ENCODE measurements at regions not wholly inside any gene's neighbourhood (a gene's known extent, or its start where the extent isn't known, plus 50 kb on each side); places are given as distances from the start of the nearest gene placed in this dataset.

DNA sequence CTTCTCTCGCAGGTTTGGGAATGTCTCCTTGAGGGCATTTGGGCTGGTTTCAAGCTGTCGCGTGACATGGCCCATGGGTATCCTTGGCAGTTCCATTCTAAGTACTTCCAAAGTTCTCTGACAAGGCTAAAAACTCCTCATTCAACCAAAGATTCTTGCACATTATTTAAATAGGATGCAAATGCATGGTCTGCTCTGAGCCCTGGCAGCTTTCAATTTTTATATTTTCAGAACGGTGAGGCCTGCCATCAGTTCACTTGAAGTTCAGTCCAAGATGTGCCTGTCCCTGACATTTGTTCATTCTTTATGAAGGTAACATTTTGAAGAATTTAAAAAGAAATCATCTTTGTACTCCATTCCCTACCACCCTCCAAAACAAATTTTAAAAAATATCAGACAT lies 160.0 kb downstream of the KCNA5 start:
- intact Hi-C loops (cut with micrococcal nuclease), result no loop called here
- Mint-ChIP-seq H3K36me3 (no peaks in the 10 kb centered on the region), H3K27ac (no peak overlapping the region), H3K9me3 (peaks cover 0 to 8% (median 1%) of the 10 kb centered on the region in 8 donors), H3K27me3 (peaks cover 8 to 13% of the 10 kb centered on the region in 2 donors), H3K4me3 (no peak overlapping the region), H3K4me1 (no peaks in the 10 kb centered on the region)
- Histone ChIP-seq H3K4me3 (ENCODE audit: low read length in 2 of 2) (no peak overlapping the region), H3K27me3 (ENCODE audit: insufficient read depth, low read length) (no peaks in the 10 kb centered on the region), H3K36me3 (ENCODE audit: insufficient read depth, low read length) (no peaks in the 10 kb centered on the region), H3K4me1 (ENCODE audit: insufficient read depth, low read length) (no peaks in the 10 kb centered on the region), H3K27ac (ENCODE audit: low read depth, low read length) (no peak overlapping the region), H3K9me3 (ENCODE audit: control insufficient read depth in 1 of 2, low read length in 2 of 2) (no peaks in the 10 kb centered on the region)
- DNase-seq, result no peak
- POLR2A ChIA-PET (ENCODE audit: partially characterized antibody), result no interaction called here
- CTCF ChIA-PET (ENCODE audit: partially characterized antibody), result no interaction called here

DNA sequence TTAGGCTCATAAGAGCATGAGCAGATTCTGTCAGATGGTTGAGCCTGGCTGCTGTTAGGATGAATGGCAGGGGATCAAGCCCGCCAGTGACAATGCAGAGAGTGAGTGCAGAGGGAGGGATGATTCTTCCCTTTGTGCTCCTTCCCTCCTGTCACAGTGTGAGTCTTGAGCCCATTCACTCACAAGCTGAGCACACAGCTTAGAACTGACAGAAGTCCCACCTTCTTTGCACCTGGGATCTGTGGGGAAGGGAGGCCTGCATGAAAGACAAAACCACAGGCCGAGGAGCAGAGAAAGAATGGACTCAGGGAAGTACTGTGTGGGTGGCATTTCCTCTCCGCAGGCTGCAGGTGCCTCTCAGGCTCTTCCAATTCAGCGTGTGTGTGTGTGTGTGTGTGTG lies 160.6 kb downstream of the KCNA5 start:
- Mint-ChIP-seq H3K4me1 (no peaks in the 10 kb centered on the region), H3K4me3 (no peak overlapping the region), H3K36me3 (no peaks in the 10 kb centered on the region), H3K27me3 (peaks cover 8 to 11% of the 10 kb centered on the region in 2 donors), H3K27ac (no peak overlapping the region), H3K9me3 (peaks cover 0 to 8% (median 1%) of the 10 kb centered on the region in 8 donors)
- H3K4me1 ChIP-seq (ENCODE audit: insufficient read depth, low read length), result no peaks in the 10 kb centered on the region
- no peaks in the 10 kb centered on the region for H3K27me3 ChIP-seq (ENCODE audit: insufficient read depth, low read length)
- POLR2A ChIA-PET (ENCODE audit: partially characterized antibody), result no interaction called here
- H3K9me3 ChIP-seq (ENCODE audit: control insufficient read depth in 1 of 2, low read length in 2 of 2), result no peaks in the 10 kb centered on the region
- intact Hi-C loops (cut with micrococcal nuclease), result no loop called here
- no peak overlapping the region for H3K27ac ChIP-seq (ENCODE audit: low read depth, low read length)
- no peak for DNase-seq
- no peak overlapping the region for H3K4me3 ChIP-seq (ENCODE audit: low read length in 2 of 2)
- H3K36me3 ChIP-seq (ENCODE audit: insufficient read depth, low read length), result no peaks in the 10 kb centered on the region
- CTCF ChIA-PET (ENCODE audit: partially characterized antibody), result no interaction called here

DNA sequence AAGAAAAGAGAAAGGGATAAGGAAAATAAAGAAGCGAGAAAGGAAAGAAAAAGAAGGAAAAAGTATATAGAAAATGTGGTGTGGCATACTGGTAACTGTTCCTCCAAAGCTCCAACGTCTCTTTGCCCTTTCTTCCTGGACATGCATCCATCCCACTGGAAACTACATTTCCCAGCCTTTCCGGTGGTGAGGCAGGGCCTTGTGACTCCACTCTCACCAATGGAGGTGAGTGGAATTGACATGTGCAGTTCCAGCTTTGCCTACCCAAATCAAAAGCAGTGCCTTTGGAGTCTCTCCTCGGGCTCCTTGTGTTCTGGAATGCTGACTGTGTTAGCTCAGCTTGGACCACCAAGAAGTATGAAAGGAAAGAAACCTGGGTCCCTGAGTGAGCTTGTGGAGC lies 161.2 kb downstream of the KCNA5 start:
- Histone ChIP-seq H3K27me3 (ENCODE audit: insufficient read depth, low read length) (no peaks in the 10 kb centered on the region), H3K4me3 (ENCODE audit: low read length in 2 of 2) (no peak overlapping the region), H3K9me3 (ENCODE audit: control insufficient read depth in 1 of 2, low read length in 2 of 2) (no peaks in the 10 kb centered on the region), H3K27ac (ENCODE audit: low read depth, low read length) (no peak overlapping the region), H3K36me3 (ENCODE audit: insufficient read depth, low read length) (no peaks in the 10 kb centered on the region), H3K4me1 (ENCODE audit: insufficient read depth, low read length) (no peaks in the 10 kb centered on the region)
- CTCF ChIA-PET (ENCODE audit: partially characterized antibody), result no interaction called here
- H3K4me1 Mint-ChIP-seq, result no peaks in the 10 kb centered on the region
- intact Hi-C loops (cut with micrococcal nuclease), result no loop called here
- H3K27me3 Mint-ChIP-seq, result peaks cover 5 to 10% of the 10 kb centered on the region in 2 donors
- H3K4me3 Mint-ChIP-seq, result no peak overlapping the region
- no peak for DNase-seq
- H3K36me3 Mint-ChIP-seq, result no peaks in the 10 kb centered on the region
- POLR2A ChIA-PET (ENCODE audit: partially characterized antibody), result no interaction called here
- no peak overlapping the region for H3K27ac Mint-ChIP-seq
- peaks cover 0 to 8% (median 1%) of the 10 kb centered on the region in 8 donors for H3K9me3 Mint-ChIP-seq

DNA sequence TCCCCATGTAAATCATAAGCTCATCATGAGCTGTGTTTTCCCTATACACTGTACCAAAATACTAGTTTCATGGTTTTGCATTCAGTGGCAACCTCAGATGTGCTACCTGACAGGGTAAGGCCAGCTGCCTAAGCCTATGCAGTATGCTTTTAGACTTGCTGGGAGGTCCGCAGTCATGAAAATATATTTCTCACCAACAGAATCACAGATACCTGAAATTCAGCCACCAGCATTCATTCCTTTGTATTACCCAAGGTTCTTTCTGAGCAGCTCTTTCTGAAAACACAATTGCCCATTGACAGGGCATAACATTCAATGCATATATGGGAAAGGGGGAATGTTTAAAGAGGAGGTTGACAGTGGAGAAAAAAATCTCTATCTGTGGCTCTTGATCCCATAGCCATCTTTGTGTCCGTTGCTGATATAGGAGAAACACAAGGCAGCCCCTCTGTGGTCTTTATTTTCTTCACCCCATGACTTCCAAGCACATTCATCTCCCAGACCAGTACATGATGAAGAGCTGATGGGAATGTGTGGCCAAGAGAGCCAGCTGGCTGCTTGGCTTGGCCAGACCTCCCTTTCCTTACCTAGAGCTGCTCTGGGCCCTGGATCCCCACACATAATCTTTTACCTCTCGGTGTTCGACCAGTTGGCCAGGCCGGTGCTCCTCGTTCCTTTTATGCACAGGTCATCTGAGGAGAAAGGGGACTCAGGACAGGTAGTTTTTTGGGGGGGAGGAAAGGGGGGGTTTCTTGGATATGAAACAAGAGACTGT lies 162.9 kb downstream of the KCNA5 start:
- no peaks in the 10 kb centered on the region for H3K4me1 ChIP-seq (ENCODE audit: insufficient read depth, low read length)
- H3K4me3 ChIP-seq (ENCODE audit: low read length in 2 of 2), result no peak overlapping the region
- H3K36me3 ChIP-seq (ENCODE audit: insufficient read depth, low read length), result no peaks in the 10 kb centered on the region
- Mint-ChIP-seq H3K9me3 (peaks cover 0 to 8% (median 2%) of the 10 kb centered on the region in 8 donors), H3K36me3 (no peaks in the 10 kb centered on the region), H3K4me3 (no peak overlapping the region), H3K4me1 (no peaks in the 10 kb centered on the region), H3K27me3 (peaks cover 2 to 7% of the 10 kb centered on the region in 2 donors), H3K27ac (no peak overlapping the region)
- no peaks in the 10 kb centered on the region for H3K27me3 ChIP-seq (ENCODE audit: insufficient read depth, low read length)
- POLR2A ChIA-PET (ENCODE audit: partially characterized antibody), result no interaction called here
- CTCF ChIA-PET (ENCODE audit: partially characterized antibody), result interaction anchor here (1.0 kb wide), 1 partner anchor 14 kb away, joined by 3 read pairs; no protein-coding TSS in a partner anchor
- H3K27ac ChIP-seq (ENCODE audit: low read depth, low read length), result no peak overlapping the region
- no peaks in the 10 kb centered on the region for H3K9me3 ChIP-seq (ENCODE audit: control insufficient read depth in 1 of 2, low read length in 2 of 2)
- DNase-seq, result no peak
- intact Hi-C loops (cut with micrococcal nuclease), result no loop called here

DNA sequence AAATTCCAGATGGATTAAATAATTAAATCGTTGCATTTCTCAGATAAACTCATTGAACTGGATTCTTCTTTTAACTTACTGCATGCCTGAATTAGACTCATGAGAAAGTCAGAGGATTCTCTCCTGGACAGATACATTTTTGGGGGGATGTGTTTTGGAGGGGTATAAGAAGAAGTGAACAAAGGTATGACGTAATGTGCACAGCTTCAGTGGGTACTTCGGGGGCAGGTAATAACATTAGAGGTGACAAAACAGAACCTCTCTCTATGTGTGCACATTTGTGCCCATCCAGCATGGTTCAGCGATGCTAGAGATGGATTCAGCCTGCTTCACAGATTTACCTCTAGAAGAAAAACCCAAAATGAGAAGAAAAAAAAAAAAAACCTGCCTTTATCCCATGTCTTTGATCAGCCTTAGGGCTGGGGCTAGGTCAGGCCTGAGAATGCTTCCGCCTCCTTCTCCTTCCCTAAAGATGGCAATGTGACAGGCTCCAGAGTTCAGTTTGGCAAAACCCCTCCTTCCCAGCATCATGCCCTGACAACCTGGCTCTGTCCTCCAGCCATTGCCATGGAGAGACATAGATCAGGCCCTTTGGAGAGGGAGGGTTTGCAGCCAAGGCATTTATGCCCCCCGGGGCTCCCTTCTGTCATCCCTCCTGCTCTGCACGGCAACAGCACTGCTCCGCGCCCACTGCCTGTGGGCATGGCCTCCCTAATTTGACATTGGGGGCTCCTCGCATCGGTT lies 166.7 kb downstream of the KCNA5 start:
- no peak for DNase-seq
- H3K9me3 ChIP-seq (ENCODE audit: control insufficient read depth in 1 of 2, low read length in 2 of 2), result no peaks in the 10 kb centered on the region
- no peak overlapping the region for H3K27ac ChIP-seq (ENCODE audit: low read depth, low read length)
- CTCF ChIA-PET (ENCODE audit: partially characterized antibody), result no interaction called here
- intact Hi-C loops (cut with micrococcal nuclease), result no loop called here
- H3K4me3 Mint-ChIP-seq, result no peak overlapping the region
- H3K27ac Mint-ChIP-seq, result no peak overlapping the region
- H3K36me3 ChIP-seq (ENCODE audit: insufficient read depth, low read length), result no peaks in the 10 kb centered on the region
- no peaks in the 10 kb centered on the region for H3K36me3 Mint-ChIP-seq
- POLR2A ChIA-PET (ENCODE audit: partially characterized antibody), result no interaction called here
- H3K27me3 Mint-ChIP-seq, result peaks cover 3% of the 10 kb centered on the region in 2 donors
- H3K4me1 Mint-ChIP-seq, result no peaks in the 10 kb centered on the region
- no peaks in the 10 kb centered on the region for H3K4me1 ChIP-seq (ENCODE audit: insufficient read depth, low read length)
- H3K4me3 ChIP-seq (ENCODE audit: low read length in 2 of 2), result no peak overlapping the region
- H3K27me3 ChIP-seq (ENCODE audit: insufficient read depth, low read length), result no peaks in the 10 kb centered on the region
- peaks cover 0 to 5% (median under 1%) of the 10 kb centered on the region in 8 donors for H3K9me3 Mint-ChIP-seq

DNA sequence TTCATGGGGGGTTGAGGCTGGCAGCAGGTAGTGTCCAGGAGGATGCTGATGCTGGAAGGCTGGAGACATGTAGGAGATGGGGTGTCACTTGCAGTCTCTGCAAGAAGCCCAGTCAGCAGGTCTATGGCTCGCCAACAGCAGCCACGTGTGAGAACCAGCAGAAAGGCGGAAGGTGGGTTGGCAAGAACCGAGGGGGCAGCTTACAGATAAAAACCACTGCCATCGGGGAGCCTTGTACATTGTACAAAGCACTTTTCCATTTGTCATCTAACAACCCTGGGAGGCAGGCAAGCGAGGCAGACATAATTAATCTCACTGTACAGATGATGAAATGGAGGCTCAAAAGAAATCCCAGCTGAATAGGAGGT lies 167.2 kb downstream of the KCNA5 start:
- peaks cover 2 to 3% of the 10 kb centered on the region in 2 donors for H3K27me3 Mint-ChIP-seq
- CTCF ChIA-PET (ENCODE audit: partially characterized antibody), result no interaction called here
- H3K4me1 Mint-ChIP-seq, result no peaks in the 10 kb centered on the region
- no peaks in the 10 kb centered on the region for H3K27me3 ChIP-seq (ENCODE audit: insufficient read depth, low read length)
- no peaks in the 10 kb centered on the region for H3K9me3 ChIP-seq (ENCODE audit: control insufficient read depth in 1 of 2, low read length in 2 of 2)
- H3K27ac ChIP-seq (ENCODE audit: low read depth, low read length), result no peak overlapping the region
- intact Hi-C loops (cut with micrococcal nuclease), result no loop called here
- no peak overlapping the region for H3K4me3 ChIP-seq (ENCODE audit: low read length in 2 of 2)
- POLR2A ChIA-PET (ENCODE audit: partially characterized antibody), result no interaction called here
- no peak overlapping the region for H3K4me3 Mint-ChIP-seq
- DNase-seq, result no peak
- peaks cover 0 to 5% (median under 1%) of the 10 kb centered on the region in 8 donors for H3K9me3 Mint-ChIP-seq
- no peaks in the 10 kb centered on the region for H3K36me3 Mint-ChIP-seq
- no peaks in the 10 kb centered on the region for H3K4me1 ChIP-seq (ENCODE audit: insufficient read depth, low read length)
- H3K36me3 ChIP-seq (ENCODE audit: insufficient read depth, low read length), result no peaks in the 10 kb centered on the region
- H3K27ac Mint-ChIP-seq, result no peak overlapping the region

DNA sequence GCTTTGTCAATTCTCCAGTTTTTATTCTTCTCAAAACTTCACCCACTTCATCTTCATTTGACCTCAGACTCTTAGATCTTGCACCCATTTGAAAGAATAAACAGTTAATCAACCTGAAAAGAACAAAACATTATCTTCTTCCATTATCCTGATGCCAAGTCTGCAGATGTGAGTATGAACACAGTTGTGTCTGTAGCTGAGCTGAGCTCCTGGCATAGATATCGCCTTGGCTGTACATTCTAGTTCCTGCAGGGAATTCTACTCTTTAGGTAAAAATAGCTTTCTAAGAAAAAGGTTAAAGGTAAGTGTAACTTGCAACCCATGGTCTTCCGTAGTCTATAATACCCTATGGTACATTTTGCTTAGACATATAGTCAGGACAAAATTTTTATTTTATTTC lies 169.7 kb downstream of the KCNA5 start:
- no peak for DNase-seq

More for the DNA sequence above, 169.7 kb downstream of the KCNA5 start:
- ChIA-PET CTCF (ENCODE audit: partially characterized antibody) (no interaction called here), POLR2A (ENCODE audit: partially characterized antibody) (no interaction called here)
- Histone ChIP-seq H3K27me3 (ENCODE audit: insufficient read depth, low read length) (no peaks in the 10 kb centered on the region), H3K4me3 (ENCODE audit: low read length in 2 of 2) (no peak overlapping the region), H3K4me1 (ENCODE audit: insufficient read depth, low read length) (no peaks in the 10 kb centered on the region), H3K36me3 (ENCODE audit: insufficient read depth, low read length) (no peaks in the 10 kb centered on the region), H3K27ac (ENCODE audit: low read depth, low read length) (no peak overlapping the region), H3K9me3 (ENCODE audit: control insufficient read depth in 1 of 2, low read length in 2 of 2) (no peaks in the 10 kb centered on the region)
- H3K36me3 Mint-ChIP-seq, result no peaks in the 10 kb centered on the region
- H3K4me1 Mint-ChIP-seq, result no peaks in the 10 kb centered on the region
- H3K4me3 Mint-ChIP-seq, result no peak overlapping the region
- intact Hi-C loops (cut with micrococcal nuclease), result no loop called here
- H3K9me3 Mint-ChIP-seq, result peaks cover 0 to 5% (median 0%) of the 10 kb centered on the region in 8 donors
- H3K27ac Mint-ChIP-seq, result no peak overlapping the region
- H3K27me3 Mint-ChIP-seq, result peaks cover 4 to 6% of the 10 kb centered on the region in 2 donors

All from CD4-positive, alpha-beta memory T cell (primary cell).